ENCODE measurements at regions not wholly inside any gene's neighbourhood (a gene's known extent, or its start where the extent isn't known, plus 50 kb on each side); places are given as distances from the start of the nearest gene placed in this dataset.
"Not testable (repeated sequence)": the region's sequence is repeated elsewhere in the genome, so short reads cannot be mapped to it uniquely, and the experiment has no call there.

- DNase-seq = no peak
- H3K27ac ChIP-seq = no peak overlapping the region
- TF ChIP-seq CTCF (IDR thresholded peaks at IDR 0.05) = no peak
- H3K27me3 ChIP-seq (ENCODE audit: low read depth) = no peaks in the 10 kb centered on the region
- no peaks in the 10 kb centered on the region for H3K9me3 ChIP-seq
- H3K4me3 ChIP-seq = no peak overlapping the region
- intact Hi-C loops (cut with DNase I) = no loop called here
- H3K4me1 ChIP-seq = no peaks in the 10 kb centered on the region
- no peaks in the 10 kb centered on the region for H3K36me3 ChIP-seq
- ATAC-seq = no peak
These were observed 196.8 kb upstream of the PTPRZ1 start for GRCh38 chr7:121676168-121676567.

GRCh38 chr7:121674455-121674854 is 198.5 kb upstream of the PTPRZ1 start:
- H3K27ac ChIP-seq, ATAC-seq, DNase-seq: not testable (repeated sequence)

GRCh38 chr7:121669144-121669543 is 203.8 kb upstream of the PTPRZ1 start:
- no peak for TF ChIP-seq CTCF (IDR thresholded peaks at IDR 0.05)
- intact Hi-C loops (cut with DNase I) = no loop called here
- H3K27me3 ChIP-seq (ENCODE audit: low read depth) = no peaks in the 10 kb centered on the region
- no peak overlapping the region for H3K27ac ChIP-seq
- H3K4me1 ChIP-seq = no peaks in the 10 kb centered on the region
- no peak overlapping the region for H3K4me3 ChIP-seq
- H3K36me3 ChIP-seq = no peaks in the 10 kb centered on the region
- DNase-seq = no peak
- H3K9me3 ChIP-seq = no peaks in the 10 kb centered on the region
- ATAC-seq = no peak

More at GRCh38 chr7:121674455-121674854, 198.5 kb upstream of the PTPRZ1 start:
- H3K9me3 ChIP-seq; H3K27me3 ChIP-seq (ENCODE audit: low read depth); H3K36me3 ChIP-seq; intact Hi-C loops (cut with DNase I); H3K4me3 ChIP-seq; H3K4me1 ChIP-seq: not testable (repeated sequence)

GRCh38 chr7:121666306-121666705 is 206.7 kb upstream of the PTPRZ1 start:
- H3K36me3 ChIP-seq = no peaks in the 10 kb centered on the region

GRCh38 chr7:121643320-121643719 is 229.6 kb upstream of the PTPRZ1 start:
- intact Hi-C loops (cut with DNase I) = no loop called here
- Histone ChIP-seq H3K36me3 (no peaks in the 10 kb centered on the region), H3K27ac (no peak overlapping the region), H3K4me1 (no peaks in the 10 kb centered on the region), H3K9me3 (no peaks in the 10 kb centered on the region), H3K27me3 (ENCODE audit: low read depth) (no peaks in the 10 kb centered on the region), H3K4me3 (no peak overlapping the region)
- no peak for TF ChIP-seq CTCF (IDR thresholded peaks at IDR 0.05)
- DNase-seq (no peak), ATAC-seq (no peak)

More at GRCh38 chr7:121666306-121666705, 206.7 kb upstream of the PTPRZ1 start:
- Histone ChIP-seq H3K4me3 (no peak overlapping the region), H3K4me1 (no peaks in the 10 kb centered on the region), H3K9me3 (no peaks in the 10 kb centered on the region), H3K27ac (no peak overlapping the region), H3K27me3 (ENCODE audit: low read depth) (no peaks in the 10 kb centered on the region)
- ATAC-seq = no peak
- no peak for TF ChIP-seq CTCF (IDR thresholded peaks at IDR 0.05)
- intact Hi-C loops (cut with DNase I) = no loop called here
- no peak for DNase-seq

GRCh38 chr7:121639705-121640104 is 233.3 kb upstream of the PTPRZ1 start:
- TF ChIP-seq CTCF (IDR thresholded peaks at IDR 0.05) = no peak
- Histone ChIP-seq H3K27me3 (ENCODE audit: low read depth) (no peaks in the 10 kb centered on the region), H3K36me3 (no peaks in the 10 kb centered on the region), H3K4me3 (no peak overlapping the region), H3K27ac (no peak overlapping the region), H3K9me3 (no peaks in the 10 kb centered on the region), H3K4me1 (no peaks in the 10 kb centered on the region)
- no peak for DNase-seq
- intact Hi-C loops (cut with DNase I) = no loop called here
- no peak for ATAC-seq

All from lower lobe of right lung (tissue), 2 donors.